B cell (primary cell): ENCODE measurements at regions not wholly inside any gene's neighbourhood (a gene's known extent, or its start where the extent isn't known, plus 50 kb on each side); places are given as distances from the start of the nearest gene placed in this dataset.

Experiments
- ATAC-seq: fragments of 200-7000 bp; cut with Tn5 transposase; one replicate; pipeline ENCODE4 v1.10.0; 2021; ENCODE audit warnings: low read depth, mild to moderate bottlenecking, moderate number of reproducible peaks, moderate library complexity
- CTCF ChIA-PET: fragments of 350-600 bp; sonication (Branson Sonifier 250); formaldehyde crosslinking; loops from one replicate; lab custom pipeline; 2021; ENCODE audit warnings: antibody characterized with exemption, inconsistent platforms; lab: Charles Lee
- POLR2A ChIA-PET: fragments of 350-600 bp; sonication (Branson Sonifier 250); formaldehyde crosslinking; loops from one replicate; lab custom pipeline; 2021; ENCODE audit warnings: antibody characterized with exemption; lab: Charles Lee
- DNase-seq: peaks from one replicate; pipeline ENCODE4 v3.0.0; 2013
- H2AFZ ChIP-seq: 2 replicates; pipeline ENCODE4 v1.6.1; 2012; ENCODE audit warnings: mild to moderate bottlenecking, low read depth, low read length; ENCODE audit not compliant: insufficient read depth, poor library complexity, severe bottlenecking
- H3K27ac ChIP-seq, 2 donors: 1 replicate in 1 of 2; 2 replicates in 1 of 2; pipeline ENCODE4 v1.5.1; 2012 to 2013; ENCODE audit warnings: low read length in 2 of 2, mild to moderate bottlenecking in 2 of 2, moderate library complexity in 1 of 2
- H3K27me3 ChIP-seq, 4 experiments: fragments of 200-600 bp in 1 of 4; sonication (generic) in 1 of 4; replicated peaks in 1 of 4; 1 replicate in 2 of 4; 2 replicates in 2 of 4; pipeline versions ENCODE4 v1.6.1 to v1.7.0; 2013 to 2016; ENCODE audit warnings: low read length in 3 of 4, mild to moderate bottlenecking in 2 of 4, mixed read lengths in 1 of 4, moderate library complexity in 1 of 4; ENCODE audit not compliant: insufficient read depth in 4 of 4, control insufficient read depth in 3 of 4; ENCODE audit errors: control extremely low read depth in 1 of 4
- H3K36me3 ChIP-seq, 2 experiments: replicated peaks in 1 of 2; 1 replicate in 1 of 2; 2 replicates in 1 of 2; pipeline versions ENCODE4 v1.6.1 to v1.7.1; 2013; ENCODE audit warnings: low read length in 1 of 2; ENCODE audit not compliant: insufficient read depth in 2 of 2, control insufficient read depth in 1 of 2; ENCODE audit errors: control extremely low read depth in 1 of 2, extremely low read depth in 1 of 2
- H3K4me1 ChIP-seq, 2 donors: fragments of 200-600 bp in 1 of 2; sonication (generic) in 1 of 2; 1 replicate in 1 of 2; 2 replicates in 1 of 2; pipeline versions ENCODE4 v1.5.1 to v1.6.1; 2013 to 2017; ENCODE audit warnings: low read length in 2 of 2; ENCODE audit not compliant: control insufficient read depth in 2 of 2, insufficient read depth in 2 of 2
- H3K4me2 ChIP-seq: replicated peaks from 2 replicates; pipeline ENCODE3; 2012; ENCODE audit warnings: mild to moderate bottlenecking, low read depth, low read length; ENCODE audit not compliant: poor library complexity, severe bottlenecking
- H3K4me3 ChIP-seq, 5 experiments: fragments of 200-600 bp in 1 of 5; sonication (generic) in 1 of 5; 1 replicate in 3 of 5; 2 replicates in 2 of 5; pipeline versions ENCODE4 v1.5.1 to v1.7.0; 2011 to 2016; ENCODE audit warnings: low read length in 4 of 5, mild to moderate bottlenecking in 4 of 5, low read depth in 2 of 5, control low read depth in 1 of 5, moderate library complexity in 1 of 5; ENCODE audit not compliant: insufficient read depth in 1 of 5; ENCODE audit errors: control extremely low read depth in 1 of 5, extremely low read depth in 1 of 5
- H3K79me2 ChIP-seq: fragments of 200-600 bp; sonication (generic); one replicate; pipeline ENCODE4 v1.6.0; 2016; ENCODE audit warnings: low read length; ENCODE audit not compliant: control insufficient read depth, insufficient read depth
- H3K9ac ChIP-seq: fragments of 200-600 bp; sonication (generic); 2 replicates; pipeline ENCODE4 v1.6.1; 2017; ENCODE audit warnings: mild to moderate bottlenecking, low read length, moderate library complexity
- H3K9me3 ChIP-seq, 3 donors: one replicate each; pipeline versions ENCODE4 v1.6.1 to v1.7.1; 2013; ENCODE audit warnings: low read length in 2 of 3; ENCODE audit not compliant: control insufficient read depth in 2 of 3, insufficient read depth in 1 of 3; ENCODE audit errors: control extremely low read depth in 1 of 3
- H4K20me1 ChIP-seq: 2 replicates; pipeline ENCODE4 v1.6.0; 2012; ENCODE audit warnings: mild to moderate bottlenecking, low read length; ENCODE audit not compliant: insufficient read depth, control insufficient read depth, poor library complexity, severe bottlenecking
- H3K27ac Mint-ChIP-seq: one replicate; pipeline ENCODE4 v1.8.0; 2021; ENCODE audit warnings: mixed read lengths
- H3K27me3 Mint-ChIP-seq: one replicate; pipeline ENCODE4 v1.8.0; 2021; ENCODE audit warnings: mixed read lengths
- H3K4me1 Mint-ChIP-seq: one replicate; pipeline ENCODE4 v1.8.0; 2021; ENCODE audit warnings: mixed read lengths
- H3K4me3 Mint-ChIP-seq: one replicate; pipeline ENCODE4 v1.8.0; 2021; ENCODE audit warnings: mixed read lengths
- H3K9me3 Mint-ChIP-seq: one replicate; pipeline ENCODE4 v1.8.0; 2022; ENCODE audit warnings: mixed read lengths; ENCODE audit not compliant: insufficient read depth
- EZH2 ChIP-seq: IDR thresholded peaks from 2 replicates; pipeline ENCODE4 v1.6.1; 2012; ENCODE audit warnings: borderline replicate concordance, low read depth, mild to moderate bottlenecking, moderate library complexity, low read length; ENCODE audit not compliant: insufficient read depth, poor library complexity, severe bottlenecking
- WGBS: methylation state at CpG from one replicate; pipeline ENCODE4 v1.1.5; 2013; ENCODE audit warnings: missing lambda C conversion rate; ENCODE audit not compliant: insufficient coverage; 5-methylcytosine and 5-hydroxymethylcytosine counted together
- intact Hi-C: fragments of 100-400 bp; cut with micrococcal nuclease; formaldehyde crosslinking; loops from one replicate; pipeline ENCODE4 v1.10.0; 2022
- TF ChIP-seq, protein P1 (sequence below): fragments of 200-600 bp; IDR thresholded peaks from one replicate; pipeline ENCODE4 v1.8.0; 2022; ENCODE audit warnings: antibody characterized with exemption, mild to moderate bottlenecking

DNA sequence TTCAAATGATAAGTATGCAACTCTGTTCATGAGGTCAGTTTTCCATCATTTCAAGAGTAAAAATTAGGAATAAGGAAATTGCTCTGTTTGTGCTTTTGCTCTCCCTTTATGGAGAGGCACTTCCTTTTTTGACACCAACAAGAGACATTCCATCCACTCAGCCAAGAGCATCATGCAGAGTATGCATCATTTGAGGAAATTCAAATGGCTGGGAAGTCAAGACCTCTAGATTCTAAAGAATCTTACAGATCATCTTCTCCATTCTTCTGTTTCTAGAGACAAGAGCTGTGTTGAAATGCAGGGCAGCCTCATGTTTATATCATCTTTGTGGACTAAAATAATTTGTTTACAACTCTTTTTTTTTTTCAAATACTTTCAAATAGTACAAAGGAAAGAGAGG lies 669.4 kb downstream of the CDH11 start:
- intact Hi-C loops = no loop called here

DNA sequence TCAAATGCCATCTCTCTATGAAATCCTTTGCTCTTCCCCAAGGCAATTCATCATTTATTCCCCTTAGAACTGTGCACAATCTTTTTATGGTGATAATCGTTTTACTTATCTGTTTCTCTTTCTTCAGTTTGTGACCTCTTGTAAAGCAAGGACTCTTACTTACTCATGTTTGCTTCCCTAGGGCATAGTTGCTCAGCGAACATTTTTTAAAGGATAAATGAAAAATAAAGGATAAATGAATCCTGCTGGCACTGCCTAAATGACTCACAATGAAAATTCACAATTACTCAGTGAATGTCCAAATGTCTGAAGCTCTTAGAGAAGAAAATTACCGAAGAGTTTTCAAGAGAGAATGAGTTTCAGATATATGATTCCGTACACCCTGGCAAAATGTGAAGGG lies 671.7 kb downstream of the CDH11 start:
- no peak overlapping the region for H3K4me3 ChIP-seq
- no peak overlapping the region for H3K27ac ChIP-seq
- H3K27me3 ChIP-seq = no peaks in the 10 kb centered on the region
- ChIA-PET POLR2A (no interaction called here), CTCF (no interaction called here)
- no peak for ATAC-seq
- H3K4me1 Mint-ChIP-seq = no peaks in the 10 kb centered on the region
- H3K4me2 ChIP-seq = no peak overlapping the region
- no peaks in the 10 kb centered on the region for H4K20me1 ChIP-seq
- H3K36me3 ChIP-seq = no peaks in the 10 kb centered on the region
- no peaks in the 10 kb centered on the region for H3K4me1 ChIP-seq
- no peaks in the 10 kb centered on the region for H3K9me3 Mint-ChIP-seq
- TF ChIP-seq, protein P1, sequence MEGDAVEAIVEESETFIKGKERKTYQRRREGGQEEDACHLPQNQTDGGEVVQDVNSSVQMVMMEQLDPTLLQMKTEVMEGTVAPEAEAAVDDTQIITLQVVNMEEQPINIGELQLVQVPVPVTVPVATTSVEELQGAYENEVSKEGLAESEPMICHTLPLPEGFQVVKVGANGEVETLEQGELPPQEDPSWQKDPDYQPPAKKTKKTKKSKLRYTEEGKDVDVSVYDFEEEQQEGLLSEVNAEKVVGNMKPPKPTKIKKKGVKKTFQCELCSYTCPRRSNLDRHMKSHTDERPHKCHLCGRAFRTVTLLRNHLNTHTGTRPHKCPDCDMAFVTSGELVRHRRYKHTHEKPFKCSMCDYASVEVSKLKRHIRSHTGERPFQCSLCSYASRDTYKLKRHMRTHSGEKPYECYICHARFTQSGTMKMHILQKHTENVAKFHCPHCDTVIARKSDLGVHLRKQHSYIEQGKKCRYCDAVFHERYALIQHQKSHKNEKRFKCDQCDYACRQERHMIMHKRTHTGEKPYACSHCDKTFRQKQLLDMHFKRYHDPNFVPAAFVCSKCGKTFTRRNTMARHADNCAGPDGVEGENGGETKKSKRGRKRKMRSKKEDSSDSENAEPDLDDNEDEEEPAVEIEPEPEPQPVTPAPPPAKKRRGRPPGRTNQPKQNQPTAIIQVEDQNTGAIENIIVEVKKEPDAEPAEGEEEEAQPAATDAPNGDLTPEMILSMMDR = no peak
- TF ChIP-seq EZH2 = no peak
- H3K27ac Mint-ChIP-seq = no peak overlapping the region
- no peaks in the 10 kb centered on the region for H3K79me2 ChIP-seq
- DNase-seq = no peak
- no peak overlapping the region for H3K9ac ChIP-seq
- no peak overlapping the region for H3K4me3 Mint-ChIP-seq
- intact Hi-C loops = no loop called here
- no peaks in the 10 kb centered on the region for H3K9me3 ChIP-seq
- no peaks in the 10 kb centered on the region for H3K27me3 Mint-ChIP-seq
- no peak overlapping the region for H2AFZ ChIP-seq
- 100% methylated on average over 2 of the region's 4 CpGs for WGBS

More for the DNA sequence above, 669.4 kb downstream of the CDH11 start:
- H2AFZ ChIP-seq = no peak overlapping the region
- H3K27me3 ChIP-seq = no peaks in the 10 kb centered on the region
- no peak overlapping the region for H3K9ac ChIP-seq
- H3K4me2 ChIP-seq = no peak overlapping the region
- no peak overlapping the region for H3K27ac Mint-ChIP-seq
- no peak for DNase-seq
- CTCF ChIA-PET = no interaction called here
- H3K9me3 Mint-ChIP-seq = peaks cover 2% of the 10 kb centered on the region
- H4K20me1 ChIP-seq = no peaks in the 10 kb centered on the region
- H3K79me2 ChIP-seq = no peaks in the 10 kb centered on the region
- no peak for TF ChIP-seq EZH2
- TF ChIP-seq, protein P1 = no peak
- H3K4me1 ChIP-seq = no peaks in the 10 kb centered on the region
- POLR2A ChIA-PET = no interaction called here
- ATAC-seq = no peak
- no peaks in the 10 kb centered on the region for H3K36me3 ChIP-seq
- H3K4me3 ChIP-seq = no peak overlapping the region
- H3K4me3 Mint-ChIP-seq = no peak overlapping the region
- H3K9me3 ChIP-seq = no peaks in the 10 kb centered on the region
- H3K4me1 Mint-ChIP-seq = no peaks in the 10 kb centered on the region
- H3K27me3 Mint-ChIP-seq = no peaks in the 10 kb centered on the region
- no peak overlapping the region for H3K27ac ChIP-seq
